CD4-positive, alpha-beta T cell (primary cell): ENCODE measurements at regions not wholly inside any gene's neighbourhood (a gene's known extent, or its start where the extent isn't known, plus 50 kb on each side); places are given as distances from the start of the nearest gene placed in this dataset.

Source experiments
- ATAC-seq: fragments of 200-7000 bp; cut with Tn5 transposase; one replicate; pipeline ENCODE4 v1.10.0; 2022; ENCODE audit warnings: mild to moderate bottlenecking; ENCODE audit not compliant: poor library complexity
- CTCF ChIA-PET: fragments of 350-600 bp; sonication (Branson Sonifier 250); formaldehyde crosslinking; loops from one replicate; lab custom pipeline; 2021; ENCODE audit warnings: antibody characterized with exemption, inconsistent platforms; lab: Charles Lee
- POLR2A ChIA-PET: fragments of 350-600 bp; sonication (Branson Sonifier 250); formaldehyde crosslinking; loops from one replicate; lab custom pipeline; 2021; ENCODE audit warnings: antibody characterized with exemption, inconsistent platforms; lab: Charles Lee
- DNase-seq, 14 experiments: peaks; one replicate each; pipeline ENCODE4 v3.0.0-alpha.2; 2013 to 2020; ENCODE audit warnings: mixed read lengths in 2 of 14
- H3K27ac ChIP-seq, 2 donors: one replicate each; pipeline versions ENCODE4 v1.5.1 to v1.7.0; 2013; ENCODE audit warnings: low read length in 2 of 2, low read depth in 1 of 2, mild to moderate bottlenecking in 1 of 2
- H3K27me3 ChIP-seq, 2 experiments: 1 replicate in 1 of 2; 2 replicates in 1 of 2; pipeline versions ENCODE4 v1.6.1 to v1.7.0; 2013; ENCODE audit warnings: low read length in 2 of 2, control low read depth in 1 of 2, mild to moderate bottlenecking in 1 of 2, moderate library complexity in 1 of 2; ENCODE audit not compliant: insufficient read depth in 2 of 2, control insufficient read depth in 1 of 2
- H3K36me3 ChIP-seq: one replicate; pipeline ENCODE4 v1.6.1; 2013; ENCODE audit warnings: low read length, control low read depth; ENCODE audit not compliant: insufficient read depth
- H3K4me1 ChIP-seq: one replicate; pipeline ENCODE4 v1.6.1; 2013; ENCODE audit warnings: low read length, control low read depth; ENCODE audit not compliant: insufficient read depth
- H3K4me3 ChIP-seq: one replicate; pipeline ENCODE4 v1.5.1; 2013; ENCODE audit warnings: mild to moderate bottlenecking, low read length, moderate library complexity
- H3K9me3 ChIP-seq, 2 experiments: 1 replicate in 1 of 2; 2 replicates in 1 of 2; pipeline versions ENCODE4 v1.6.1 to v1.7.0; 2013; ENCODE audit warnings: low read length in 2 of 2, mild to moderate bottlenecking in 2 of 2, control low read depth in 1 of 2, moderate library complexity in 1 of 2; ENCODE audit not compliant: control insufficient read depth in 1 of 2, insufficient read depth in 1 of 2
- H3K27ac Mint-ChIP-seq: one replicate; pipeline ENCODE4 v1.8.0; 2020; ENCODE audit warnings: mixed read lengths
- H3K27me3 Mint-ChIP-seq: one replicate; pipeline ENCODE4 v1.8.0; 2021; ENCODE audit warnings: mixed read lengths
- H3K36me3 Mint-ChIP-seq: one replicate; pipeline ENCODE4 v1.8.0; 2021; ENCODE audit warnings: low read depth, mixed read lengths
- H3K4me1 Mint-ChIP-seq: one replicate; pipeline ENCODE4 v1.8.0; 2021; ENCODE audit warnings: low read depth, mixed read lengths
- H3K4me3 Mint-ChIP-seq: one replicate; pipeline ENCODE4 v1.8.0; 2020; ENCODE audit warnings: mild to moderate bottlenecking, mixed read lengths
- H3K9me3 Mint-ChIP-seq: one replicate; pipeline ENCODE4 v1.8.0; 2020; ENCODE audit warnings: mixed read lengths
- CTCF ChIP-seq: fragments of 200-600 bp; IDR thresholded peaks from one replicate; pipeline ENCODE4 v1.8.0; 2022; ENCODE audit warnings: antibody characterized with exemption, mild to moderate bottlenecking
- intact Hi-C, 2 experiments: fragments of 100-400 bp; cut with DNase I in 1 of 2; cut with micrococcal nuclease in 1 of 2; formaldehyde crosslinking; loops; one replicate each; pipeline versions ENCODE4 v1.15.1 to v1.9.0; 2023 to 2025; cut with DNase I, micrococcal nuclease

GRCh38 chr6:27688014-27688586 is 215.2 kb upstream of the ZNF184 start:
- intact Hi-C loops, result loop anchor here (1.0 to 10.0 kb wide), 8 partner anchors 19 to 1037 kb away; partner anchors contain the start of genes POM121L2 (in 1 of the 2) and ZNF184 (in 1 of the 2)
- CTCF ChIA-PET, result interaction anchor here (0.6 to 2.1 kb wide), 11 partner anchors 10 to 561 kb away, joined by 3 to 10 read pairs (median 4); no protein-coding TSS in a partner anchor

GRCh38 chr6:27687154-27688013 is 214.5 kb upstream of the ZNF184 start:
- ChIA-PET POLR2A (interaction anchor here (0.5 to 1.6 kb wide), 17 partner anchors 13 to 1662 kb away, joined by 3 to 15 read pairs (median 4); a partner anchor contains a TSS), CTCF (interaction anchor here (0.6 to 2.1 kb wide), 12 partner anchors 9 to 560 kb away, joined by 3 to 10 read pairs (median 4); no protein-coding TSS in a partner anchor)
- peak overlapping the region; percentile 97 for H3K27ac Mint-ChIP-seq
- intact Hi-C loops, result loop anchor here (1.0 to 10.0 kb wide), 8 partner anchors 19 to 1037 kb away; partner anchors contain the start of genes POM121L2 (in 1 of the 2) and ZNF184 (in 1 of the 2)
- Histone ChIP-seq H3K9me3 (peaks cover 0 to 30% of the 10 kb centered on the region in 2 experiments), H3K4me1 (peaks cover 14% of the 10 kb centered on the region), H3K4me3 (peak overlapping the region; percentile 88), H3K27me3 (peaks cover 5 to 9% of the 10 kb centered on the region in 2 experiments), H3K27ac (peak overlapping the region in 1 of 2 donors; percentile 37), H3K36me3 (no peaks in the 10 kb centered on the region)
- peaks cover 38% of the 10 kb centered on the region for H3K4me1 Mint-ChIP-seq
- peak; percentile 53 to 87 (median 68) for DNase-seq
- peaks cover 40% of the 10 kb centered on the region for H3K27me3 Mint-ChIP-seq
- H3K4me3 Mint-ChIP-seq, result peak overlapping the region; percentile 95
- peak; percentile 74 for ATAC-seq
- H3K9me3 Mint-ChIP-seq, result peaks cover 7% of the 10 kb centered on the region
- TF ChIP-seq CTCF, result peak; percentile 66
- peaks cover 31% of the 10 kb centered on the region for H3K36me3 Mint-ChIP-seq

More at GRCh38 chr6:27688014-27688586, 215.2 kb upstream of the ZNF184 start:
- no peak for TF ChIP-seq CTCF
- peaks cover 35% of the 10 kb centered on the region for H3K27me3 Mint-ChIP-seq
- peak overlapping the region; percentile 95 for H3K4me3 Mint-ChIP-seq
- Histone ChIP-seq H3K4me3 (peak overlapping the region; percentile 88), H3K4me1 (peaks cover 15% of the 10 kb centered on the region), H3K36me3 (no peaks in the 10 kb centered on the region), H3K27me3 (peaks cover 0 to 2% of the 10 kb centered on the region in 2 experiments), H3K27ac (peak overlapping the region in 1 of 2 donors; percentile 37), H3K9me3 (peaks cover 0 to 26% of the 10 kb centered on the region in 2 experiments)
- H3K27ac Mint-ChIP-seq, result peak overlapping the region; percentile 97
- peaks cover 7% of the 10 kb centered on the region for H3K9me3 Mint-ChIP-seq
- peaks cover 31% of the 10 kb centered on the region for H3K36me3 Mint-ChIP-seq
- POLR2A ChIA-PET, result interaction anchor here (0.5 to 1.6 kb wide), 18 partner anchors 12 to 1668 kb away, joined by 3 to 15 read pairs (median 4); a partner anchor contains a TSS
- peaks cover 38% of the 10 kb centered on the region for H3K4me1 Mint-ChIP-seq
- ATAC-seq (peak; percentile 72), DNase-seq (peak; percentile 75 to 93 (median 82))

GRCh38 chr6:27685279-27685678 is 212.4 kb upstream of the ZNF184 start:
- no peak for TF ChIP-seq CTCF
- Histone ChIP-seq H3K9me3 (peaks cover 10 to 43% of the 10 kb centered on the region in 2 experiments), H3K4me1 (peaks cover 21% of the 10 kb centered on the region), H3K36me3 (no peaks in the 10 kb centered on the region), H3K27ac (no peak overlapping the region), H3K27me3 (peaks cover 25 to 30% of the 10 kb centered on the region in 2 experiments), H3K4me3 (no peak overlapping the region)
- intact Hi-C loops, result loop anchor here (5.0 to 10.0 kb wide), 5 partner anchors 168 to 1040 kb away; partner anchors contain the start of genes POM121L2 (in 1 of the 2) and ZNF184 (in 1 of the 2)
- no peak for ATAC-seq
- H3K27me3 Mint-ChIP-seq, result peaks cover 61% of the 10 kb centered on the region
- H3K9me3 Mint-ChIP-seq, result peaks cover 13% of the 10 kb centered on the region
- peaks cover 38% of the 10 kb centered on the region for H3K4me1 Mint-ChIP-seq
- H3K4me3 Mint-ChIP-seq, result peak overlapping the region; percentile 72
- POLR2A ChIA-PET, result no interaction called here
- peaks cover 41% of the 10 kb centered on the region for H3K36me3 Mint-ChIP-seq
- peak overlapping the region; percentile 93 for H3K27ac Mint-ChIP-seq
- DNase-seq, result no peak
- CTCF ChIA-PET, result interaction anchor here (0.7 to 1.2 kb wide), 2 partner anchors 18 to 67 kb away, joined by 3 read pairs; no protein-coding TSS in a partner anchor
